Left colon (tissue), 2 donors: ENCODE measurements at regions not wholly inside any gene's neighbourhood (a gene's known extent, or its start where the extent isn't known, plus 50 kb on each side); places are given as distances from the start of the nearest gene placed in this dataset.

Experiments used
- ATAC-seq: fragments of 200-7000 bp; cut with Tn5 transposase; one replicate; pipeline ENCODE4 v1.9.1; 2020; ENCODE audit warnings: mild to moderate bottlenecking, moderate library complexity
- DNase-seq, 2 donors: peaks; one replicate each; pipeline ENCODE4 v3.0.0-alpha.2; 2020
- intact Hi-C, 2 donors: fragments of 100-400 bp; cut with DNase I in 1 of 2; cut with micrococcal nuclease in 1 of 2; formaldehyde crosslinking; loops; one replicate each; pipeline versions ENCODE4 v1.11.2 to v1.14.0; 2022; cut with DNase I, micrococcal nuclease
- donor health status: DM: no; HTN: no; CAD: no.
- donor health status: DM: yes; HTN: yes; CAD: no.

DNA sequence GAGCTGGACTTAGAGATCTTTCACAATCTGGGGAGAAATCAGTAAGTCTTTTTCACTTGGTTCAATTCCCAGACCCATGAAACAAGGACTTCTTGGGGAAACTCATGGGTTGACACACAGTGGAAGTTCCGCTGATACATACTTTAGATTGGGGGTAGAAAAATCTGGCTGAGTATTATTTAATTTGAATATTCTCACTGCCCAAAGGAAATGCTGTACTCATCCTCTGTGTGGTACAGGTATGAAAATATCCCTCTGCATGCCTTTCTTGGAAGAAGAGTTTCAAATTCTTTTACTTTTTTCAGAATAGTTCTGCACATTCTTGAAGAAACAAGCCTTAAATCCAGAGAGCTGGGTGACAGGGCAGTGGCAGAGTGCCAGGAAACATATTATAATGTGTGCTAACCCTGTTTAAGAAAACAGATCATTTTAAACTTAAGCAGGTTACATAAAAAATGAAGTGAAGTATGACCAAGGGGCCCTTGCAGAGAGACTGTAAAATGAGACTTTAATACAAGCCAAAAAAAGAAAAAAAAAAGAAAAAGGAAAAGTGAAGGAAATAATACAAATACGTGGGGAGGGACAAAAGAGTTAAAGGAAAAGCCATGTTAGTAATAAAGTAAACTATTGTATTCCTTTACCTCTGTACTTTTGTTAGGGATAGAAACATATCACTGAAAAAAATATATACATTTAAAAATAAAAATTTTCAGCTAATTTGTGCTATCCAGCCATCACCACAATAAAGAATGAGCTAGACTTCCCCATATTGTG is 173.4 kb upstream of the NR3C1 start:
- ATAC-seq (no peak), DNase-seq (no peak)
- intact Hi-C loops, result no loop called here

DNA sequence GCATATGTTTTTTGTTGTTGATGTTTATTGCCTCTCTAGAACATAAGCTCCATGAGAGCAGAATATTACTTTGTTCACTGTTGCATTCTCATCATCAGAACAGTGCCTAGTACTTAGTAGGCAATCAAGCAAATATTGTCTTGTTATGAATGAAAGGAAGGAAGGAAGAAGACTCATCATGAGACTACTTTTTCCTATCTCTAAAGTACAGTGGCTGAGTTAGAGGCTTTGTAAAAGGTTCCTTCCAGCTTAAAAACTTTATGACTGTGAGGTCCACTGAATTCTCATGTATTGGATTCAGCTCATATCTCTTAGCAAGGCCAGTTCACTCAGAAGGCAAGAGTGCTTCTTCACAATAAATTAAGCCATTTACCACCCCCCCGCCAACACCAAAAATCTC is 171.8 kb upstream of the NR3C1 start:
- ATAC-seq, result no peak
- intact Hi-C loops, result no loop called here

DNA sequence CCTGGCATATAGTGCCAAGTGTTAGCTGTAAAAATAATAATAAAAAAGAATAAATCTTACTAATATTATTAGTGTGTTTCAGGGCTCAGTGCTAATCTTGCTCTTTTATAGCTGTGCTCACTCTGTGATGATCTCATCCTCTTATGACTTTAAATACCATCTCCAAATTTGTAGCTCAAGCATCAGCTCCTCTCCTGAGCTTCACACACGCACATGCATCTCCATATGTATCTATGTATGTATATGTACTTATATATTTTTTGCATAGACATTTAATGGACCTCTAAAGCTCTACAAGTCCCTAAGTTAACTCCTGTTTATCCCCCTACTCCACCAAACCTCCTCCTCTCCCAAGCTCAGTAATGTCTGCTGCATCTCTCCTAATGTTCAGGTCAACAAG is 170.8 kb upstream of the NR3C1 start:
- DNase-seq (no peak), ATAC-seq (no peak)
- intact Hi-C loops, result no loop called here

More for the DNA sequence above, 171.8 kb upstream of the NR3C1 start:
- DNase-seq, result no peak

GRCh38 chr5:143573568-143574170 is 170.2 kb upstream of the NR3C1 start:
- no peak for DNase-seq
- ATAC-seq, result no peak
- intact Hi-C loops, result no loop called here

DNA sequence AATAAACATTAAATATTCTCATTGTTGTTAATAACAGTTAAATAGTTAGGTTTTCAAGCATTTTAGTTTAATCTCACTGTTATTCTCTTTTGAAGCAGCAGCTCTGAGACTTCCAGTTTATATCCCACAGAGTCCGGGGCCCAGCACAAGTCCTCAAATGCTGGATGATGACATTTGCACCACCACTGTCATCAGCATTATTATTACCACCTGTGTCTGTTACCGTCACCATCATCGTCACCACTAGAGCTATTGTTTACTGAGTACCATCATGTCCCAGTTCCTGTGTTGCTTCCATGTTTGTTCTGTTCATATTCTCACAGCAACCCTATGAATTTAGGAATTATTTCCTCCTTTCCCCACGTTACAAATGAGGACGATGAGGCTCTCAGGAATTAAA is 169.2 kb upstream of the NR3C1 start:
- no peak for DNase-seq
- intact Hi-C loops, result no loop called here

GRCh38 chr5:143571642-143572624 is 168.4 kb upstream of the NR3C1 start:
- intact Hi-C loops, result no loop called here
- DNase-seq, result no peak
- no peak for ATAC-seq

More for the DNA sequence above, 169.2 kb upstream of the NR3C1 start:
- no peak for ATAC-seq

- intact Hi-C loops, result no loop called here
- no peak for ATAC-seq
- DNase-seq, result no peak
Measured at GRCh38 chr5:143570989-143571388, 167.5 kb upstream of the NR3C1 start.

GRCh38 chr5:143569722-143570567 is 166.5 kb upstream of the NR3C1 start:
- DNase-seq, result no peak
- intact Hi-C loops, result no loop called here
- peak; percentile 76 for ATAC-seq

DNA sequence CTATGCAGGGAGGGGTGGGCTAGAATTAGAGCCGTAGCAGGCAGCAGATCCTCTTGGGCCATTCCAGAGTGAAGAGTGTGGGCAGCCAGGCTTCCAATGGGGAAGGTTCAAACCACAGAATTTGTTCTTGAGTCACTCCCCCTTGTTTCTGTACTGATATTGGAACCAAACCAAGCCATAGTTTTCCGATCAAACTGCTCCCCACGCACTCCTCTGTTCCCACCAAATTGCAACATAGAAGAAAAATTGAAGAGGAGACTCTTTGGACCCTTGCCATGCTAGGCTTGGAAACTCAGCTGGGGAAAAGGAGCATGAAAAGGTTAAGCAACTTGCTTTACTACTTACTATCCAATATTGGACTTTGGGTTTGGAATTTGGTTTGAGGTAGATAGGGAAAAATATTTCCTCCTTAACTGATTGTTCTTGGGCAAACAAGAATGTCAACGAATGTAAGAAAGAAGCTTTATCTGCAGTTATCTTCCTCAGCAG is 165.8 kb upstream of the NR3C1 start:
- no peak for ATAC-seq
- intact Hi-C loops, result no loop called here
- no peak for DNase-seq

DNA sequence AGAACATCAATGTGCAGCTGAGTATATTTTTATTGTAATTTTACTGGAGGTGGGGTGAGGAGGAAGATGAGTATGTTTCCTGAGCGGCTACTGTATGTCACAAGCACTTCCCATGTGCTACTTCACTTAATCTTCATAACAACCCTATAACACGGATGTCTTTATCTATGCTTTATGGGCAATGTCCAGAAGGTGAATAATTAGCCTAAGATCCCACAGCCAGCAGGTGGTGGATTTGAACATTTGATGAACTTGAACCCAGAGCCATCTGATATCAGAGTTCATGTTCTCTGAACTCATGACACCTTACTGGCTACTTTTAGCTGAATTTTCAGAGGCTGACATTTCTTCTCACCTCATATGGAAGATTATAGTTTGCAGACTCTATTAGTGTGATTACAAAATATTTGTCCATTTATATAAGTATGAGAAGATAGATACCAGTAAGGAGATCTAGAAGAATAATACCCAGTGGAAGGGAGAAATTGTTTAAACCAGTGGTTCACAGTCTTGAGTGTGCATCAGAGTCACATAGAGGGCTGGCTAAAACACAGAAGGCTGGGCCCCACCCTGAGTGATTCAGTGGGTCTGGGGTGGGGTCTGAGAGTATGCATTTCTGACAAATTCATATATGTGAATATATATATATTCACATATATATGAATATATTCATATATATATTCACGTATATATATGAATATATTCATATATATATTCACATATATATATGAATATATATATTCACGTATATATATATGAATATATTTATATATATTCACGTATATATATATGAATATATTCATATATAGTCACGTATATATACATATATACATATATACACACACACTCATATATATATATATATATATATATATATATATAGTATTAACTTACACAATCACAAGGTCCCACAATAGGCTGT is 164.4 kb upstream of the NR3C1 start:
- ATAC-seq (peak; percentile 29), DNase-seq (no peak)
- intact Hi-C loops, result no loop called here

GRCh38 chr5:143566139-143566538 is 162.7 kb upstream of the NR3C1 start:
- DNase-seq (no peak), ATAC-seq (no peak)
- intact Hi-C loops, result no loop called here

- ATAC-seq (no peak), DNase-seq (no peak)
- intact Hi-C loops, result no loop called here
Measured at GRCh38 chr5:143564417-143564816, 160.9 kb upstream of the NR3C1 start.

- no peak for ATAC-seq
- no peak for DNase-seq
- intact Hi-C loops, result no loop called here
Measured at GRCh38 chr5:143562935-143563334, 159.4 kb upstream of the NR3C1 start.

DNA sequence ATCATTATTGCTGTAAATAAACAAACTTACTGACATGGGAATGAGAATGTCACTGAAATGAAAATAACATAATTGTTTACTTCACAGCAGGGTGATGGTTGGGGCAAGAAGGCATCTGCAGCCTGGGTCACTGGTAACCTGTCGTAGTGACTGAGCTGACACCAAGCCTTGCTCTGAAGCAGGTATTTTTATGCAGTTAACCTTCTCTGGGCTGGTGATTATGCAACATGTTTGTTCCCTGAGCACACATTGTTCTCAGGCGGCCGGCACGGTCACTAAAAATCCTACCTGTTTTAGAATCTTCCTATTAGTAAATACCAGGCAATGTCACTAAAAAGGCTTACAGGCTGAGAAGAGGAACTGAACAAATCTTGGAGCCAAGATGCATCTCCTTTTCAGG is 157.7 kb upstream of the NR3C1 start:
- ATAC-seq, result no peak
- intact Hi-C loops, result no loop called here
- DNase-seq, result no peak

GRCh38 chr5:143560378-143560777 is 156.9 kb upstream of the NR3C1 start:
- DNase-seq (no peak), ATAC-seq (no peak)
- intact Hi-C loops, result no loop called here

DNA sequence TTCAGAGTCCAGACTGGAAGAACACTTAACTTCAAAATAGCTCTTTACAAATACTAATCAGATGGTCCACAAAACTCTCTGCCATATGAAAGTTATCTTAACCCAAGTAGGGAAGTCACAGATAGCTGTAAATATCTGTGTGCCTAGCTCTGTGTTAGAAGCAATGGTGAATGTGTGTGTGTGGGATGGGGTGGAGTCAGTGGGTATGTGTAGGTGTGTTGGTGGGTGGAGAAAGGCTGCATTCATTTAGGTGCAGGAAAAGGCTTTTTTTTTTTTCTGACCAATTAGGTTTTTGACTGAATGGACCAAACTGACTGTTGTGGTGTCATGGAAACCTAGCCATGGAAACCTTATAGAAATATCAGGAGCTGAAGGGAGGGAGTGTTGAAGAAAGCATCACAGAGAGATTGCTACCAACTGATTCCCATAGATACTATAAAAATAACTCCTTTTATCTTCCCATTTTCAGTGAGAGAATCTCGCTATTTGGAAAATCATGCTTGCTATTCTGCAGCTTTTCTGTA is 156.2 kb upstream of the NR3C1 start:
- no peak for DNase-seq
- no peak for ATAC-seq
- intact Hi-C loops, result no loop called here

GRCh38 chr5:143558048-143558447 is 154.6 kb upstream of the NR3C1 start:
- no peak for DNase-seq
- intact Hi-C loops, result no loop called here
- no peak for ATAC-seq
